GM19395 (cell line): ENCODE measurements at regions not wholly inside any gene's neighbourhood (a gene's known extent, or its start where the extent isn't known, plus 50 kb on each side); places are given as distances from the start of the nearest gene placed in this dataset.
A peak's percentile ranks its signal among the peaks of the same experiment; 100 is the strongest.
"Not testable (repeated sequence)": the region's sequence is repeated elsewhere in the genome, so short reads cannot be mapped to it uniquely, and the experiment has no call there.

Experiments
- ATAC-seq: cut with Tn5 transposase; IDR thresholded peaks from one replicate; pipeline ENCODE4 v1.9.1; 2021; ENCODE audit warnings: mild to moderate bottlenecking, moderate library complexity; ENCODE audit not compliant: unreplicated experiment

DNA sequence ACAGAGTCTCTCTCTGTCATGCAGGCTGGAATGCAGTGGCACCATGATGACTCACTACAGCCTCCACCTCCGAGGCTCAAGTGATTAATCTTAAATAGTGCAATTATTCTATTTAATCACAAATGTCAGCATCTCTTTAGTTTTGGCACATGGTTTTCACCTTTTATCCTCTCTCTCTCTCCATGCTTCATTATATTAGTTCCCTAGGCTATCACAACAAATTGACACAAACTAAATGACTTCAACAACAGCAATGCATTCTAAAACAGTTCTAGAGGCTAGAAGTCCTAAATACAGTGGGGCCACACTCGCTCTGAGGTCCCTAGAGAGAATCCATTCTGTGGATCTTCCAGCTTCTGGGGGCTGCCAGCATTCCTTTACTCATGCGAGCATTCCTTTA, 178.2 kb upstream of the ZNG1F start:
- ATAC-seq = not testable (repeated sequence)

DNA sequence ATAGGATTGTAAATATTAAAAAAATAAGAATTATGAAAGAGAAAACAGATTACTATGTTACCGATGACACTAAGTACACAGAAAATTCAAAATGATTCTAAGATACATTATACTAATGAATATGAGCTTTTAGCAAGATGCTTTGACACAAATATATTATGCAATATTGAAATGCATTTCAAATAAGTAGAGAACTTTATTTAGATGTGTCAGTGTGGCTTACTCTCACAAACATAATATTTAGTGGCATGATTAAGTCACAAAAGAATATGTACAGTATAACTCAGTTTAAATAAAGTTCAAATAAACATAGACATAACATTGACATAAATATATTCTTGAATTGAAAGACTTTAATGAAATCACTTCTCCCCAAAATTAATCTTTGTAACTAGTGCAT, 172.7 kb upstream of the ZNG1F start:
- not testable (repeated sequence) for ATAC-seq

DNA sequence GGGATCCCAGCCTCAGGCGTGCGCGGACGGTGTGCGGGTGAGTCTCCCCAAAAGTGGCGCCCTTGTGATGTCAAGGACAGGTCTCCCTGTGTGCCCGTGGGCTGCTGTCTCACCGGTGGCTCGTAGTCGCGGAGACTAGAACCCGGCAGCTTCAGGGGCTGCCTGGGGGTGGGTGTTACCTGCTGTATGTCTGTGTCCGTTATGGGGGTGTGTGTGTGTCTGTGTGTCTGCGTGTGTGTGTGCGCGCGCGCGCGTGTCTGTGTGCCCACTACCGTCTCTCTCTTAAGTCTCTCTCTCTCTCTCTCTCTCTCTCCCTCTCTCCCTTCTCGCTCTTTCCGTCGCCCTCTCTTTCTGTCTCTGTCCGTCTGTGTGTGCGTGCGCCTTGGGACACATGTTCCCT, 170.0 kb upstream of the ZNG1F start:
- ATAC-seq = peak; percentile 69

DNA sequence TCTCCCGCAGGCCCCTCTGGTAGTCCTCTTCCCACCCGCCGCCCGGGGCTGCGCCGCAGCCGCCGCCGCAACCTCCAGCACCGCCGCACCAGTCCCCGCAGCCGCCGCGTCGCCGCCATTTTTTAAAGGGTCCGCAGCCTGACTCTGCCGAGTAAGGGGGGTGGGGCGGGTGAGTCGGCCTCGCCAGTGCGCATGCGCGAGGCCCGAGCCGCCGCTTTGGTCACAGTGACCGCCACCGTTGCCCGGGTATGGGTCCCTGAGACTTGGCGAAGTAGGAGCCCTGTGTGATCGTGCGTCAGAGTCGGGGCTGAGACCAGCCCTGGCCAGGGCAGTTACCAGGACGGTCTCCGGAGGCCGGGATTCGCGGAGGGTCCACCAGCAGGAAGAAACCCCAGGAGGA, 169.6 kb upstream of the ZNG1F start:
- not testable (repeated sequence) for ATAC-seq

DNA sequence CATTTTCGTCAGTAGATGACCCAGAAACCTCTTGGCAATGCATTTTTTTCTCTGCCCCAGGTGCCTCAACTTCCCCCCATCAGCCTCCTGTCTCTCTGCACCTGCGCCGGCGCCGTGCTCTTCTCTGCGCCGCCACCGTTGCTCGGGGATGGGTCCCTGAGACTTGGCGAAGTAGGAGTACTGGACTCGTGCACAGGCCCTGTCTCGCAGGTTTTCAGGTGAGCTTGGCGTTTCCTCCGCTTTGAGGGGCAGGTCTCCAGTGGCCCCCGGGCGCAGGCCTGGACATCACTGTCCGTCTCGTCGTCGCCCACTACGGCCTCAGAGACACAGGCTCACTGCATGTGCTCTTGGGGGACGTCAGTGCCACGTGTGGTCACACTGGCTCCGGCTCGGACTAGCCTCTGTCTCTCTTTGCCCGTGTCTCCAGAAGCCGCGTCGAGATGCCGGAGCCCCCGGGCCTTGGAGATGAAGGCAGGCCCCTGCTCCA, 168.8 kb upstream of the ZNG1F start:
- ATAC-seq = not testable (repeated sequence)

DNA sequence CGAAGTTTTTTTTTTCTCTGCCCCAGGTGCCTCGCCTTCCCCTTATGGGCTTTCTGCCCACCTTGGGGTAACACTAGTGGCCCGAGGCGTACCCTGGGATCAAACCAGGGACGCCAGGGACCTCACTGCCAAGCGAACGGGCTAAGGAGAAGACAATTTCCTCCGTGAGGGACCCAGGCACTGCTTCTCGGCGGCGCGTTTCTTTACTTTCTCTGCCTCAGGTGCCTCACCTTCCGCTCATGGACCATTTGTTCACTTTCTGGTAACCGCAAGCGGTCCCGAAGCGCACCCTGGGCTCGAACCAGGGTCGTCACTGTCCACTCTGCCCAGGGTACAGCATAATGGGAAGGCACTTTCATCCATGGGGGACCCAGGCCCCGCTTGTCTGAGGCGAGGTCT, 168.2 kb upstream of the ZNG1F start:
- not testable (repeated sequence) for ATAC-seq

DNA sequence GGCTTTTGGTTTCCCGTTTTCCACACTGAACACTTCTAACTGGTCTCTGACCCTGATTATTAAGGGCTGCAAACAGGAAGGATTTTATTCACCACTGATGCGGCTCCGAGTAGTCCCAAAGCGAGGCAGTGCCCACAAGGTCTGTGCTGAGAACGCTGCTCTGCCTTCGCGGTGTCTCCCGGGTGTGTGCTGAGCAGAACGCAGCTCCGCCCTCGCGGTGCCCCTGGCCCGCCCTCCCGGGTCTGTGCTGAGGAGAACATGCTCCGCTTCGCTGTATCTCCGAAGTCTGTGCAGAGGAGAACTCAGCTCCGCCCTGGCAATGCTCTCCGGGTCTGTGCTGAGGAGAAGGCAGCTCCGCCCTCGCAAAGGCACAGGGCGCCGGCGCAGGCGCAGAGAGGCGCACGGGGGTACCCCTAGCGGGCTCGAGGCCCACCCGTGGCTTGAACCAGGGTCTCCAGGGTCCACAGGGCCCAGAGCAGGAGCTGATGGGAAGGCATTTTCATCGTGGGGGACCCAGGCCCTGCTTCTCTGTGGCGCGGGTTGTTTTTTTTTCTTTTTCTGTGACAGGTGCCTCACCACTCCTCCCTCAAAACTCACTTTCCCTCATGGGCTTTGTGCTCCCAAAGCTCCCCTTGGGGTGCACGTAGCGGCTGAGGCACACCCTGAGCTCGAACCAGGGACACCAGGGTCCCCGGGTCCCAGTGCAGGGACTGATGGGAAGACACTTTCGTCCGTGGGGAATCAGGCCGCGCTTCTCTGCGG, 167.7 kb upstream of the ZNG1F start:
- not testable (repeated sequence) for ATAC-seq

DNA sequence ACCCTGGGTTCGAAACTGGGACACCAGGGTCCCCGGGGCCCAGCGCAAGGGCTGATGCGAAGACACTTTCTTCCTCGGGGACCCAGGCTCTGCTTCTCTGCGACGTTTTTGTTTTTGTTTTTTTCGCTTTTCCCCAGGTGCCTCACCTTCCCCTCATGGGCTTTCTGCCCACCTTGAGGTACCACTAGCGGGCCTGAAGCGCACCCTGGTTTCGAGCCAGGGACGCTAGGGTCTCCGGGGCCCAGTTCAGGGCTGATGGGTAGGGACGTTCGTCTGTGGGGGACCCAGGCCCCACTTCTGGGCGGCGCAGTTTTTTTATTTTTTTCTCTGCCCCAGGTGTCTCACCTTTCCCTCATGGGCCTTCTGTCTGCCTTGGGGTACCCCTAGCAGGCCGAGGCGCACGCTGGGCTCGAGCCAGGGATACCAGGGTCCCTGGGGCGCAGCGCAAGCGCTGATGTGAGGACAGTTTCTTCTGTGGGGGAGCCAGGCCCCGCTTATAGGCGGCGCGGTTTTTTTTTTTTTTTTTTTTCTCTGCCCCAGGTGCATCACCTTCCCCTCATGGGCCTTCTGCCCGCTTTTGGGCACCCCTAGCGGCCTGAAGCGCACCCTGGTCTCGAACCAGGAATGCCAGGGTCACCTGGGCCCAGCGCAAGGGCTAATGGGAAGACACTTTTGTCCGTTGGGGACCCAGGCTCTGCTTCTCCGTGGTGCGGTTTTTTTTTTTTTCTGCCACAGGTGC, 166.8 kb upstream of the ZNG1F start:
- not testable (repeated sequence) for ATAC-seq

DNA sequence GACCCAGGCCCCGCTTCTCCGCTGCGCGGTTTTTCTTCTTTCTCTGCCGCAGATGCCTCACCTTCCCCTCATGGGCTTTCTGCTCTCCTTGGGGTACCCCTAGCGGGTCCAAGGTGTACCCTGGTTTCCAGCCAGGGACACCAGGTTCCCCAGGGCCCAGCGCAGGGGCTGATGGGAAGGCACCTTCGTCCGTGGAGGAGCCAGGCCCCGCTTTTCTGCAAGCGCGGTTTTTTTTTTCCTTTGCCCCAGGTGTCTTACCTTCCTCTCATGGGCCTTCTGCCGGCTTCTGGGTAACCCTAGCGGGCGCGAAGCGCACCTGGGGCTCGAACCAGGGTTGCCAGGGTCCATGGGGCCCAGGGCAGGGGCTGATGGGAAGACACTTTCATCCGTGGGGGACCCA, 165.9 kb upstream of the ZNG1F start:
- ATAC-seq = not testable (repeated sequence)

DNA sequence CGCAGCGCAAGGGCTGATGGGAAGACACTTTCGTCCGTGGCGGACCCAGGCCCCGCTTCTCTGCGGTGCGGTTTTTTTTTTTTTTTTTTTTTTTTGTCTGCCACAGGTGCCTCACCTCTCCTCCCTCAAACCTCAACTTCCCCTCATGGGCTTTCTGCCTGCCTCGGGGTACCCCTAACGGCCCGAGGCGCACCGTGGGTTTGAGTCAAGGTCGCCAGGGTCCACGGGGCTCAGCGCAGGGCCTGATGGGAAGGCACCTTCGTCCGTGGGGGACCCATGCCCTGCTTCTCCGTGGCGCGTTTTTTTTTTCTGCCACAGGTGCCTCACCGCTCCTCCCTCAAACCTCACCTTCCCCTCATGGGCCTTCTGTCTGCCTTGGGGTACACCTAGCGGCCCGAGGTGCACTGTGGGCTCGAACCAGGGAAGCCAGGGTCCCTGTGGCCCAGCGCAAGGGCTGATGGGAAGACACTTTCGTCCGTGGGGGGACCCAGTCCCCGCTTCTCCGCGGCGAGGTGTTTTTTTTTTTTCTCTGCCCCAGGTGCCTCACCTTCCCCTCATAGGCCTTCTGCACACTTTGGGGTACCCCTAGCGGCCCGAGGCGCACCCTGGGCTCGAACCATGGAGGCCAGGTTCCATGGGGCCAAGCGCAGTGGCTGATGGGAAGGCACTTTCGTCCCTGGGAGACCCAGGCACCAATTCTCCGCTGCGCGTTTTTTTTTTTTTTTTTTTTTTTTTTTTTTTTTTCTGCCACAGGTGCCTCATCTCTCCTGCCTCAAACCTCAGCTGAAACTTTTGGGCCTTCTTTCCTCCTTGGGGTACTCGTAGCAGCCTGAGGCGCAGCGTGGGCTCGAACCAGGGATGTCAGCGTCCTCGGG, 165.2 kb upstream of the ZNG1F start:
- not testable (repeated sequence) for ATAC-seq

DNA sequence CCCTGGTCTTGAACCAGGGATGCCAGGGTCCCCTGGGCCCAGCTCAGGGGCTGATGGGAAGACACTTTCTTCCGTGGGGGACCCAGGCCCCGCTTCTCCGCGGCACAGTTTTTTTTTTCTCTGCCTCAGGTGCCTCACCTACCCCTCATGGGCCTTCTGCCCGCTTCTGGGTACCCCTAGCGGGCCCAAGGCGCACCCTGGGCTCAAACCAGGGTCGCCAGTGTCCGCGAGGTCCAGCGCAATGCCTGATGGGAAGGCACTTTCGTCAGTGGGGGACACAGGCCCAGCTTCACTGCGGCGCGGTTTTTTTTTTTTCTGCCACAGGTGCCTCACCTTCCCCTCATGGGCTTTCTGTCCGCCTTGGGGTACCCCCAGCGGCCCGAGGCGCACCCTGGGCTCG, 163.9 kb upstream of the ZNG1F start:
- ATAC-seq = not testable (repeated sequence)

DNA sequence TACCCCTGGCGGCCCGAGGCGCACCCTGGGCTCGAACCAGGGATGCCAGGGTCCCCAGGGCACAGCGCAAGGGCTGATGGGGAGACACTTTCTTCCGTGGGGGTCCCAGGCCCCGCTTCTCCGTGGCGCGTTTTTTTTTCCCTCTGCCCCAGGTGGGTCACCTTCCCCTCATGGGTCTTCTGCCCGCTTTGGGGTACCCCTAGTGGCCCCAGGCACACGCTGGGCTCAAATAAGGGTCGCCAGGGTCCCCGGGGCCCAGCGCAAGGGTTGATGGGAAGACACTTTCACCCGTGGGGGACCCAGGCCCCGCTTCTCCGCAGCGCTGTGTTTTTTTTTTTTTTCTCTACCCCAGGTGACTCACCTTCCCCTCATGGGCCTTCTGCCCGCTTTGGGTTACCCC, 163.3 kb upstream of the ZNG1F start:
- ATAC-seq = not testable (repeated sequence)

DNA sequence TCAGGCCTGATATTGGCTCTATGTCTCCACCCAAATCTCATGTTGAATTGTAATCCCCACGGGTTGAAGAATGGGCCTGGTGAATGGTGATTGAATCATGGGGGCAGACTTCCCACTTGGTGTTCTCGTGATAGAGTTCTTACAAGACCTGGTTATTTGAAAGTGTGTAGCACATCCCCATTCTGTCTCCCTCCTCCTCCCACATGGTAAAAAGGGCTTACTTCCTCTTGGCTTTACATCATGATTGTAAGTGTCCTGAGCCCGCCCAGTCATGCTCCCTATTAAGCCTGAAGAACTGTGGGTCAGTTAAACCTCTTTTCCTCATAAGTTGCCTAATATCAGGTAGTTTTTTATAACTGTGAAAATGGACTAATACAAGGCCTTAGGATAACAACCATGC, 158.8 kb upstream of the ZNG1F start:
- not testable (repeated sequence) for ATAC-seq

DNA sequence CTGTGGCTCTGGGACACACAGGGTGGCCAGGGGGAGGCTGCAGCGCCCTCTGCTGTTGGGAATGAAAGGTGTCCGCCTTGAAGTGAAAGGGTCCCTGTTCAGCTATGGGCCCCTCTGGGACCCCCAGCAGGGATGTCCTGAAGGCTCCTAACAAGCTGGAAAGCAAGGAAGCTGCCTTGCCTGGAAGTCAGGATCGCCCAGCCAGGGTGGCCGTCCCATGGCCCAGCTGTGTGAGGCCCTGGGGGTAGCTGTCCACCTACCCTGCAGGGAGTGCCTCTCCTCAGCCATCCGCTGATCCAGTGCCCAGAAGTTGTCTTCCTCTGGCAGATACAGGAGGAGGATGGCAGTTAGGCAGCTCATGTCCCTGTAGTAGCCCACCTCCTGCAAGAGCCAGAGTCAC, 143.4 kb upstream of the ZNG1F start:
- not testable (repeated sequence) for ATAC-seq

DNA sequence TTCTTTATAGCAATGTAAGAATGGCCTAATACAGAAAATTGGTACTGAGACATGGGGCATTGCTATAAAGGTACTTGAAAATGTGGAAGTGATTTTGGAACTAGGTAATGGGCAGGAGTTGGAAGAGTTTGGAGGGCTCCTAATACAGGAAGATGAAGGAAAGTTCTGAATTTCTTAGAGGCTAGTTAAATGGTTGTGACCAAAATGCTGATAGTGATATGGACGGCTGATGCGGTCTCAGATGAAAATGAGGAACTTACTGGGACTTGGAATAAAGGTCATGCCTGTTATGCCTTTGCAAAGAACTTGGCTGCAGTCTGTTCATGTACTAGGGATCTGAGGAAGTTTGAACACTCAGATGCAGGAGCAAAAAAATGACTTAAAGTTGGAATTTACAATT, 132.2 kb upstream of the ZNG1F start:
- not testable (repeated sequence) for ATAC-seq

DNA sequence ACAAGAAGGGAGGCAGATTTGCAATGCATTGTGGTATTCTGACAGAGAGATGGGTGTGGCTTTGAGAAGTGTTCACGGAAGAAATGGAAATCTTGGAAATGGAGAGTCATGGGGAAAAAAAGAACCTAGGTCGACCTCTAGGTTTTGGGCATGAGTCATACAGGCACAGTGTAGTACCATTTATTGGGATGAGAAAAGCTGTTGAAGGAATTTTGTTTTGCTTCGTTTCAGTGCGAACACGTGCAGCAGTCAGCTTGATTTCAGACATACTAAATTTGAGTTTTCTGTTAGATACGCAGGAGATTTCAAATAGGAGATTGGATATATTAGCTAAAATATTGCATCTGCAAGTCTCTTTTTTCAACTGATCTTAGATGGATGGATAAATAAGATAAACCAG, 119.8 kb upstream of the ZNG1F start:
- not testable (repeated sequence) for ATAC-seq

DNA sequence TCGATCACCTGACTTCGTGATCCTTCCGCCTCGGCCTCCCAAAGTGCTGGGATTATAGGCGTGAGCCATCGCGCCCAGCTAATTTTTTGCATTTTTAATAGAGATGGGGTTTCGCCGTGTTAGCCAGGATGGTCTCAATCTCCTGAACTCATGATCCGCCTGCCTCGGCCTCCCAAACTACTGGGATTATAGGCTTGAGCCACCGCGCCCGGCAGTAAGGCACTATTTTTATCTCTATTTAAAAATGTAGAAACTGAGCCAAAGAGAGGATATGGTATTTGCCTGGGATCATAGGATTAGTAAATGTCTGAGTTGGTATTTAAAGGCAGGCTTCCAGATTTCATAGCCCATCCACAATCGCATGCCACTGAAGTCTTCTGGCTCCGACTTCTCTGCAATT, 96.6 kb upstream of the ZNG1F start:
- not testable (repeated sequence) for ATAC-seq

DNA sequence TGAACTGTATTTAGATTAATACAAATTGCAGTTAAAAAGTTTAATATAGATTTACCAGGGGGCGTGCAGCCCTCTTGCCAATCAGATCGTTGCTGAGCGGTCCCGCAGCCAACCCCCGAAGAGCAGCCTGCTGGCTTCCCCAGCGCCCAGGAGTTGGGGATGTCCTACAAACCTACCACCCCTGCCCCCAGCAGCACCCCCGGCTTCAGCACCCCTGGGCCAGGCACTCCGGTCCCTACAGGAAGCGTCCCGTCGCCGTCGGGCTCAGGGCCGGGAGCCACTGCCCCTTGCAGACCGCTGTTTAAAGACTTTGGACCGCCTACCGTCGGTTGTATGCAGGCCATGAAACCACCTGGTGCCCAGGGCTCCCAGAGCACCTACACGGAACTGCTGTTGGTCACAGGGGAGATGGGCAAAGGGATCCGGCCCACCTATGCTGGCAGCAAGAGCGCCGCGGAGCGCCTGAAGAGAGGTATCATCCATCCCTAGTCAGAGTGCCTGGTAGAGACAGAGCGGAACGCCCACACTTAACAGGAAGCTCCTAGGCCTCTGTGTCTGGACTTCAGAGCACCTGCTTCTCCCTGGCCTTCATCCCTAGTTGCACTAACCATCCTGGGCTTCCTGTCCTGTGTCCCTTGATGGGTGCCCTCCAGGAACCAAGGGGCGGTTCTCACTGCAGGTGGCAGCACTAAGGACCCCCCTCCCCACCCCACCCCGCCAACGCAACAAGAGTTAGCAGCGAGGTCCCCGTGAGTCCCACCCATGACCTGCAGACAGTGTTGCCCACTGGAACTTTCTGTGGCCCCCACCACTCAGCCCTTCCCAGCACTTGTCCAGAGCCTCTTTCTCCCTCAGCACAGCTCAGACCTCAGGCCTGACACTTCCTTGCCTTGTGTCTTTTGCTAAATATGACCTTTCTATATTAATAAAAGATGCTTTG, 91.5 kb upstream of the ZNG1F start:
- ATAC-seq = not testable (repeated sequence)

DNA sequence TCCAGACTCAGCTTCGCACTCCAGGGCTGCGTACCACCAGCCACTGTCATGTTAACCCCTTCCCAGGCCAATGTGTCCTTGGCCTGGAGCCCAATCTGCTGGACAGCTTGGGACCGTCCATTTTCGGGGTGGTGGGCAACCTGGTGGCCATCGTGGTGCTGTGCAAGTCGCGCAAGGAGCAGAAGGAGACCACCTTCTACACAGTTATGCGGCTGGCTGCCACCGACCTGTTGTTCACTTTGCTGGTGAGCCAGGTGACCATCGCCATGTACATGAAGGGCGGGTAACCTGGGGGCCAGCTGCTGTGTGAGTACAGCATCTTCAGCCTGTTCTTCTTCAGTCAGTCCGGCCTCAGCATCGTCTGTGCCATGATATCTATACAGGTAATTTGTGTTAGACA, 90.3 kb upstream of the ZNG1F start:
- not testable (repeated sequence) for ATAC-seq

DNA sequence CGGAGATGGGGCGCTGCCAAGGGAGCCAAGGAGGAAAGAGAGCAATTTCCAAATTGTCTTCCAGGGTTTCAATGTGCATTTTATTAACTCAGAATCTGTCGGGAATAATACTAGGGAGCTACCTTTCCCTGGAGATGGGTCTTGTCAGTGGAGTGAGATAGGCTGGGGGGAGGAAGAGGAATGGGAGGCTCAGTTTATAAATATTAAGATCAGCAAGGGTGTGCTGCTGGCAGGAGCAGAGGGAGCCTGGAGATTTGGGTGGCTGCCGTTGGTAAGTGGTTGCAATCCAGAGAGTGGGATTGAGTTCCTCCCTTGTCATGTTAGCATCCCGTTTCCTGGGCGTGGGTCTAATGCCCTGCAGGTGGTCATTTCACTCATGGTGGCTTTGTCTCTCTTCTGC, 89.9 kb upstream of the ZNG1F start:
- not testable (repeated sequence) for ATAC-seq
